ENCODE measurements at regions not wholly inside any gene's neighbourhood (a gene's known extent, or its start where the extent isn't known, plus 50 kb on each side); places are given as distances from the start of the nearest gene placed in this dataset.

GRCh38 chr12:124410354-124411175, 115.7 kb downstream of the RFLNA start:
- peak; percentile 13 for DNase-seq

GRCh38 chr12:124408822-124409517, 114.1 kb downstream of the RFLNA start:
- DNase-seq = no peak

- no peak for DNase-seq
Observed at GRCh38 chr12:124407074-124407473, 112.2 kb downstream of the RFLNA start.

GRCh38 chr12:124406043-124406442, 111.2 kb downstream of the RFLNA start:
- no peak for DNase-seq

GRCh38 chr12:124405592-124405991, 110.7 kb downstream of the RFLNA start:
- no peak for DNase-seq

GRCh38 chr12:124405151-124405550, 110.3 kb downstream of the RFLNA start:
- DNase-seq = no peak

GRCh38 chr12:124404162-124404784, 109.4 kb downstream of the RFLNA start:
- peak; percentile 24 for DNase-seq

- DNase-seq = no peak
Observed at GRCh38 chr12:124403273-124403672, 108.4 kb downstream of the RFLNA start.

GRCh38 chr12:124402248-124403066, 107.6 kb downstream of the RFLNA start:
- DNase-seq = no peak

- no peak for DNase-seq
Observed at GRCh38 chr12:124401704-124402221, 106.9 kb downstream of the RFLNA start.

- no peak for DNase-seq
Observed at GRCh38 chr12:124400124-124400523, 105.2 kb downstream of the RFLNA start.

GRCh38 chr12:124399622-124400021, 104.7 kb downstream of the RFLNA start:
- DNase-seq = no peak

- DNase-seq = no peak
Observed at GRCh38 chr12:124398578-124399227, 103.8 kb downstream of the RFLNA start.

- DNase-seq = peak; percentile 24
Observed at GRCh38 chr12:124397807-124398577, 103.1 kb downstream of the RFLNA start.

- no peak for DNase-seq
Observed at GRCh38 chr12:124397399-124397679, 102.4 kb downstream of the RFLNA start.

- peak; percentile 5 for DNase-seq
Observed at GRCh38 chr12:124396544-124397398, 101.9 kb downstream of the RFLNA start.

GRCh38 chr12:124395986-124396385, 101.1 kb downstream of the RFLNA start:
- no peak for DNase-seq

- DNase-seq = no peak
Observed at GRCh38 chr12:124395284-124395752, 100.4 kb downstream of the RFLNA start.

- no peak for DNase-seq
Observed at GRCh38 chr12:124394462-124395128, 99.7 kb downstream of the RFLNA start.

- DNase-seq = no peak
Observed at GRCh38 chr12:124393831-124394230, 98.9 kb downstream of the RFLNA start.

Data from NCI-H1092 treated with DMSO at 0.1 percent for 48 hours (cell line).